ENCODE measurements at regions not wholly inside any gene's neighbourhood (a gene's known extent, or its start where the extent isn't known, plus 50 kb on each side); places are given as distances from the start of the nearest gene placed in this dataset.
A peak's percentile ranks its signal among the peaks of the same experiment; 100 is the strongest.

DNA sequence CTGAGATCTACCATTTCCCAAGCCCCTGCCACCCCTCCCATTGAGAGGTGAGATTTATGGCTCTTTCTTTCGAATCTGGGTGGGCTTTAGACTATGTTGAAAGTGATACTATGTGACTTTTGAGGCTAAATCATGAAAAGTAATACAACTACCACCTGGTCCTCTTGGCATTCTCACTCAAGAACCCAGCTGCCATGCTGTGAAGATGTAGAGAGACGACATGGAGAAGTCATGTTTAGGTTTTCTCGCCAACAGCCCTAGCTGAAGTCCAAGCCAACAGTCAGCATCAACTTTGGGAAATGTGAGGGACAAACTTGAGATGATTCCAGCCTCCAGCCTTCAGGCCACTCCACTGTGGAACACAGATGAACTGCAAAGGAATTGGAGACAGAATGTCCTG, 108.7 kb downstream of the SCP2D1 start:
- Mint-ChIP-seq H3K27me3 (ENCODE audit: low read depth) (no peaks in the 10 kb centered on the region; the same call in 1 of the 2 replicates), H3K36me3 (no peaks in the 10 kb centered on the region), H3K4me3 (no peak overlapping the region), H3K27ac (no peak overlapping the region), H3K4me1 (peaks cover 10% of the 10 kb centered on the region; the same call in 1 of the 2 replicates), H3K9me3 (peaks cover 15% of the 10 kb centered on the region)
- DNase-seq (ENCODE audit: low spot score) = no peak
- TF ChIP-seq ETV6 (CRISPR knock-in tag; IDR thresholded peaks at IDR 0.05) = no peak
- TF ChIP-seq, protein P1, sequence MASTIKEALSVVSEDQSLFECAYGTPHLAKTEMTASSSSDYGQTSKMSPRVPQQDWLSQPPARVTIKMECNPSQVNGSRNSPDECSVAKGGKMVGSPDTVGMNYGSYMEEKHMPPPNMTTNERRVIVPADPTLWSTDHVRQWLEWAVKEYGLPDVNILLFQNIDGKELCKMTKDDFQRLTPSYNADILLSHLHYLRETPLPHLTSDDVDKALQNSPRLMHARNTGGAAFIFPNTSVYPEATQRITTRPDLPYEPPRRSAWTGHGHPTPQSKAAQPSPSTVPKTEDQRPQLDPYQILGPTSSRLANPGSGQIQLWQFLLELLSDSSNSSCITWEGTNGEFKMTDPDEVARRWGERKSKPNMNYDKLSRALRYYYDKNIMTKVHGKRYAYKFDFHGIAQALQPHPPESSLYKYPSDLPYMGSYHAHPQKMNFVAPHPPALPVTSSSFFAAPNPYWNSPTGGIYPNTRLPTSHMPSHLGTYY (CRISPR knock-in tag; IDR thresholded peaks at IDR 0.05) = no peak
- ChIA-PET CTCF (no interaction called here), POLR2A (no interaction called here)
- ATAC-seq = no peak

DNA sequence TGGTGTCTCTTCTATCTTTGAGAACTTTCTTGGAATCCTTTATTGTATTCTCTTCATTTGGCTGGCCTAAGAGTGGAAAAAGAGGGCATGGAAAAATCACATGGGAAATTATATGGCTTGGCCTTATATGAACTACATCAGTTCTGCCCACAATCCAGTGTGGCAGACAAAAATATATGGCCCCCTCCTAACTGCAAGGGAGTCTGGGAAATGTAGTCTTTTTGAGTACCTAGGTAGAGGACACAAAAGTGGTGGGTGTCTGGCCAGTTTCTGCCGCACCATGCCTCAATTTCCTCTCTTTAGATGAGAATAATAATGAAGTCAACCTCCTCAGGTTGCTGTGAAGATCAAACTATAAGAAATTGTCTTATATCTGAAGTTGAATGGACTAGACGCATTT, 109.3 kb downstream of the SCP2D1 start:
- POLR2A ChIA-PET = no interaction called here
- Mint-ChIP-seq H3K4me3 (no peak overlapping the region), H3K36me3 (no peaks in the 10 kb centered on the region), H3K27ac (no peak overlapping the region), H3K4me1 (peaks cover 10% of the 10 kb centered on the region; the same call in 1 of the 2 replicates), H3K9me3 (peaks cover 15% of the 10 kb centered on the region), H3K27me3 (ENCODE audit: low read depth) (no peaks in the 10 kb centered on the region; the same call in 1 of the 2 replicates)
- CTCF ChIA-PET = interaction anchor here (1.9 kb wide), 1 partner anchor 18 kb away, joined by 7 read pairs; no protein-coding TSS in a partner anchor
- no peak for DNase-seq (ENCODE audit: low spot score)
- peak; percentile 61 for ATAC-seq
- no peak for TF ChIP-seq GTF2I (CRISPR knock-in tag; conservative IDR thresholded peaks at IDR 0.05)
- no peak for TF ChIP-seq FOXJ3 (CRISPR knock-in tag; IDR thresholded peaks at IDR 0.05; ENCODE audit: borderline replicate concordance)
- TF ChIP-seq, protein P2, sequence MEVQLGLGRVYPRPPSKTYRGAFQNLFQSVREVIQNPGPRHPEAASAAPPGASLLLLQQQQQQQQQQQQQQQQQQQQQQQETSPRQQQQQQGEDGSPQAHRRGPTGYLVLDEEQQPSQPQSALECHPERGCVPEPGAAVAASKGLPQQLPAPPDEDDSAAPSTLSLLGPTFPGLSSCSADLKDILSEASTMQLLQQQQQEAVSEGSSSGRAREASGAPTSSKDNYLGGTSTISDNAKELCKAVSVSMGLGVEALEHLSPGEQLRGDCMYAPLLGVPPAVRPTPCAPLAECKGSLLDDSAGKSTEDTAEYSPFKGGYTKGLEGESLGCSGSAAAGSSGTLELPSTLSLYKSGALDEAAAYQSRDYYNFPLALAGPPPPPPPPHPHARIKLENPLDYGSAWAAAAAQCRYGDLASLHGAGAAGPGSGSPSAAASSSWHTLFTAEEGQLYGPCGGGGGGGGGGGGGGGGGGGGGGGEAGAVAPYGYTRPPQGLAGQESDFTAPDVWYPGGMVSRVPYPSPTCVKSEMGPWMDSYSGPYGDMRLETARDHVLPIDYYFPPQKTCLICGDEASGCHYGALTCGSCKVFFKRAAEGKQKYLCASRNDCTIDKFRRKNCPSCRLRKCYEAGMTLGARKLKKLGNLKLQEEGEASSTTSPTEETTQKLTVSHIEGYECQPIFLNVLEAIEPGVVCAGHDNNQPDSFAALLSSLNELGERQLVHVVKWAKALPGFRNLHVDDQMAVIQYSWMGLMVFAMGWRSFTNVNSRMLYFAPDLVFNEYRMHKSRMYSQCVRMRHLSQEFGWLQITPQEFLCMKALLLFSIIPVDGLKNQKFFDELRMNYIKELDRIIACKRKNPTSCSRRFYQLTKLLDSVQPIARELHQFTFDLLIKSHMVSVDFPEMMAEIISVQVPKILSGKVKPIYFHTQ (CRISPR knock-in tag; IDR thresholded peaks at IDR 0.05) = no peak
- TF ChIP-seq JAZF1 (CRISPR knock-in tag; IDR thresholded peaks at IDR 0.05) = no peak
- no peak for TF ChIP-seq FOXP1 (CRISPR knock-in tag; IDR thresholded peaks at IDR 0.05; ENCODE audit: borderline replicate concordance)
- no peak for TF ChIP-seq KAT7 (CRISPR knock-in tag; IDR thresholded peaks at IDR 0.05; ENCODE audit: borderline replicate concordance)
- TF ChIP-seq JUN (CRISPR knock-in tag; IDR thresholded peaks at IDR 0.05) = no peak
- TF ChIP-seq, protein P3, sequence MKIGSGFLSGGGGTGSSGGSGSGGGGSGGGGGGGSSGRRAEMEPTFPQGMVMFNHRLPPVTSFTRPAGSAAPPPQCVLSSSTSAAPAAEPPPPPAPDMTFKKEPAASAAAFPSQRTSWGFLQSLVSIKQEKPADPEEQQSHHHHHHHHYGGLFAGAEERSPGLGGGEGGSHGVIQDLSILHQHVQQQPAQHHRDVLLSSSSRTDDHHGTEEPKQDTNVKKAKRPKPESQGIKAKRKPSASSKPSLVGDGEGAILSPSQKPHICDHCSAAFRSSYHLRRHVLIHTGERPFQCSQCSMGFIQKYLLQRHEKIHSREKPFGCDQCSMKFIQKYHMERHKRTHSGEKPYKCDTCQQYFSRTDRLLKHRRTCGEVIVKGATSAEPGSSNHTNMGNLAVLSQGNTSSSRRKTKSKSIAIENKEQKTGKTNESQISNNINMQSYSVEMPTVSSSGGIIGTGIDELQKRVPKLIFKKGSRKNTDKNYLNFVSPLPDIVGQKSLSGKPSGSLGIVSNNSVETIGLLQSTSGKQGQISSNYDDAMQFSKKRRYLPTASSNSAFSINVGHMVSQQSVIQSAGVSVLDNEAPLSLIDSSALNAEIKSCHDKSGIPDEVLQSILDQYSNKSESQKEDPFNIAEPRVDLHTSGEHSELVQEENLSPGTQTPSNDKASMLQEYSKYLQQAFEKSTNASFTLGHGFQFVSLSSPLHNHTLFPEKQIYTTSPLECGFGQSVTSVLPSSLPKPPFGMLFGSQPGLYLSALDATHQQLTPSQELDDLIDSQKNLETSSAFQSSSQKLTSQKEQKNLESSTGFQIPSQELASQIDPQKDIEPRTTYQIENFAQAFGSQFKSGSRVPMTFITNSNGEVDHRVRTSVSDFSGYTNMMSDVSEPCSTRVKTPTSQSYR (CRISPR knock-in tag; IDR thresholded peaks at IDR 0.05) = no peak
- TF ChIP-seq, protein P4, sequence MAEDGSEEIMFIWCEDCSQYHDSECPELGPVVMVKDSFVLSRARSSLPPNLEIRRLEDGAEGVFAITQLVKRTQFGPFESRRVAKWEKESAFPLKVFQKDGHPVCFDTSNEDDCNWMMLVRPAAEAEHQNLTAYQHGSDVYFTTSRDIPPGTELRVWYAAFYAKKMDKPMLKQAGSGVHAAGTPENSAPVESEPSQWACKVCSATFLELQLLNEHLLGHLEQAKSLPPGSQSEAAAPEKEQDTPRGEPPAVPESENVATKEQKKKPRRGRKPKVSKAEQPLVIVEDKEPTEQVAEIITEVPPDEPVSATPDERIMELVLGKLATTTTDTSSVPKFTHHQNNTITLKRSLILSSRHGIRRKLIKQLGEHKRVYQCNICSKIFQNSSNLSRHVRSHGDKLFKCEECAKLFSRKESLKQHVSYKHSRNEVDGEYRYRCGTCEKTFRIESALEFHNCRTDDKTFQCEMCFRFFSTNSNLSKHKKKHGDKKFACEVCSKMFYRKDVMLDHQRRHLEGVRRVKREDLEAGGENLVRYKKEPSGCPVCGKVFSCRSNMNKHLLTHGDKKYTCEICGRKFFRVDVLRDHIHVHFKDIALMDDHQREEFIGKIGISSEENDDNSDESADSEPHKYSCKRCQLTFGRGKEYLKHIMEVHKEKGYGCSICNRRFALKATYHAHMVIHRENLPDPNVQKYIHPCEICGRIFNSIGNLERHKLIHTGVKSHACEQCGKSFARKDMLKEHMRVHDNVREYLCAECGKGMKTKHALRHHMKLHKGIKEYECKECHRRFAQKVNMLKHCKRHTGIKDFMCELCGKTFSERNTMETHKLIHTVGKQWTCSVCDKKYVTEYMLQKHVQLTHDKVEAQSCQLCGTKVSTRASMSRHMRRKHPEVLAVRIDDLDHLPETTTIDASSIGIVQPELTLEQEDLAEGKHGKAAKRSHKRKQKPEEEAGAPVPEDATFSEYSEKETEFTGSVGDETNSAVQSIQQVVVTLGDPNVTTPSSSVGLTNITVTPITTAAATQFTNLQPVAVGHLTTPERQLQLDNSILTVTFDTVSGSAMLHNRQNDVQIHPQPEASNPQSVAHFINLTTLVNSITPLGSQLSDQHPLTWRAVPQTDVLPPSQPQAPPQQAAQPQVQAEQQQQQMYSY (CRISPR knock-in tag; IDR thresholded peaks at IDR 0.05) = no peak
- TF ChIP-seq NR2C2 (CRISPR knock-in tag; IDR thresholded peaks at IDR 0.05) = no peak
- TF ChIP-seq SMAD4 (CRISPR knock-in tag; IDR thresholded peaks at IDR 0.05) = no peak
- TF ChIP-seq ZBTB21 (CRISPR knock-in tag; IDR thresholded peaks at IDR 0.05; ENCODE audit: borderline replicate concordance) = no peak
- TF ChIP-seq, protein P5, sequence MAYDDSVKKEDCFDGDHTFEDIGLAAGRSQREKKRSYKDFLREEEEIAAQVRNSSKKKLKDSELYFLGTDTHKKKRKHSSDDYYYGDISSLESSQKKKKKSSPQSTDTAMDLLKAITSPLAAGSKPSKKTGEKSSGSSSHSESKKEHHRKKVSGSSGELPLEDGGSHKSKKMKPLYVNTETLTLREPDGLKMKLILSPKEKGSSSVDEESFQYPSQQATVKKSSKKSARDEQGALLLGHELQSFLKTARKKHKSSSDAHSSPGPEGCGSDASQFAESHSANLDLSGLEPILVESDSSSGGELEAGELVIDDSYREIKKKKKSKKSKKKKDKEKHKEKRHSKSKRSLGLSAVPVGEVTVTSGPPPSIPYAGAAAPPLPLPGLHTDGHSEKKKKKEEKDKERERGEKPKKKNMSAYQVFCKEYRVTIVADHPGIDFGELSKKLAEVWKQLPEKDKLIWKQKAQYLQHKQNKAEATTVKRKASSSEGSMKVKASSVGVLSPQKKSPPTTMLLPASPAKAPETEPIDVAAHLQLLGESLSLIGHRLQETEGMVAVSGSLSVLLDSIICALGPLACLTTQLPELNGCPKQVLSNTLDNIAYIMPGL (CRISPR knock-in tag; IDR thresholded peaks at IDR 0.05) = no peak
- TF ChIP-seq ZNF219 (CRISPR knock-in tag; IDR thresholded peaks at IDR 0.05; ENCODE audit: borderline replicate concordance) = no peak
- no peak for TF ChIP-seq NFE2L1 (CRISPR knock-in tag; IDR thresholded peaks at IDR 0.05)
- TF ChIP-seq, protein P6, sequence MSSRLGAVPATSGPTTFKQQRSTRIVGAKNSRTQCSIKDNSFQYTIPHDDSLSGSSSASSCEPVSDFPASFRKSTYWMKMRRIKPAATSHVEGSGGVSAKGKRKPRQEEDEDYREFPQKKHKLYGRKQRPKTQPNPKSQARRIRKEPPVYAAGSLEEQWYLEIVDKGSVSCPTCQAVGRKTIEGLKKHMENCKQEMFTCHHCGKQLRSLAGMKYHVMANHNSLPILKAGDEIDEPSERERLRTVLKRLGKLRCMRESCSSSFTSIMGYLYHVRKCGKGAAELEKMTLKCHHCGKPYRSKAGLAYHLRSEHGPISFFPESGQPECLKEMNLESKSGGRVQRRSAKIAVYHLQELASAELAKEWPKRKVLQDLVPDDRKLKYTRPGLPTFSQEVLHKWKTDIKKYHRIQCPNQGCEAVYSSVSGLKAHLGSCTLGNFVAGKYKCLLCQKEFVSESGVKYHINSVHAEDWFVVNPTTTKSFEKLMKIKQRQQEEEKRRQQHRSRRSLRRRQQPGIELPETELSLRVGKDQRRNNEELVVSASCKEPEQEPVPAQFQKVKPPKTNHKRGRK (CRISPR knock-in tag; IDR thresholded peaks at IDR 0.05; ENCODE audit: borderline replicate concordance) = no peak

Measured in WTC11 (cell line).